SK-N-SH (cell line): ENCODE measurements at regions not wholly inside any gene's neighbourhood (a gene's known extent, or its start where the extent isn't known, plus 50 kb on each side); places are given as distances from the start of the nearest gene placed in this dataset.
"Not testable (repeated sequence)": the region's sequence is repeated elsewhere in the genome, so short reads cannot be mapped to it uniquely, and the experiment has no call there.

Experiments used
- RXRA ChIP-seq: IDR thresholded peaks from 2 replicates; pipeline ENCODE4 v1.4.0; 2012; ENCODE audit warnings: low read depth, mild to moderate bottlenecking, borderline replicate concordance
- TF ChIP-seq, protein P1 (sequence below): fragments of 200-600 bp; sonication (generic); IDR thresholded peaks from 2 replicates; pipeline ENCODE4 v1.6.1; 2017; ENCODE audit warnings: antibody characterized with exemption, mild to moderate bottlenecking, moderate library complexity
- TF ChIP-seq, protein P2 (sequence below): IDR thresholded peaks from 2 replicates; pipeline ENCODE4 v1.6.1; 2012; ENCODE audit warnings: mild to moderate bottlenecking, low read depth, low read length, moderate library complexity

DNA sequence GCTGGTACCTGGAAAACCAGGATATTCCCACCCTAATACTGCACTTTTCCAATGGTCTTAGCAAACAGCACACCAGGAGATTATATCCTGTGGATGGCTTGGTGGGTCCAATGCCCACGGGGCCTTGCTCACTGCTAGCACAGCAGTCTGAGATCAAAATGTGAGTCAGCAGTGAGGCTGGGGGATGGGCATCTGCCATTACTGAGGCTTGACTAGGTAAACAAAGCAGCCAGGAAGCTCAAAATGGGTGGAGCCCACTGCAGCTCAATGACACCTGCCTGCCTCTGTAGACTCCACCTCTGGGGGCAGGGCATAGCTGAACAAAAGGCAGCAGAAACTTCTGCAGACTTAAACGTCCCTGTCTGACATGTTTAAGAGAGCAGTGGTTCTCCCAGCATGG is 285.9 kb upstream of the TRPM3 start:
- not testable (repeated sequence) for TF ChIP-seq RXRA
- TF ChIP-seq, protein P1, sequence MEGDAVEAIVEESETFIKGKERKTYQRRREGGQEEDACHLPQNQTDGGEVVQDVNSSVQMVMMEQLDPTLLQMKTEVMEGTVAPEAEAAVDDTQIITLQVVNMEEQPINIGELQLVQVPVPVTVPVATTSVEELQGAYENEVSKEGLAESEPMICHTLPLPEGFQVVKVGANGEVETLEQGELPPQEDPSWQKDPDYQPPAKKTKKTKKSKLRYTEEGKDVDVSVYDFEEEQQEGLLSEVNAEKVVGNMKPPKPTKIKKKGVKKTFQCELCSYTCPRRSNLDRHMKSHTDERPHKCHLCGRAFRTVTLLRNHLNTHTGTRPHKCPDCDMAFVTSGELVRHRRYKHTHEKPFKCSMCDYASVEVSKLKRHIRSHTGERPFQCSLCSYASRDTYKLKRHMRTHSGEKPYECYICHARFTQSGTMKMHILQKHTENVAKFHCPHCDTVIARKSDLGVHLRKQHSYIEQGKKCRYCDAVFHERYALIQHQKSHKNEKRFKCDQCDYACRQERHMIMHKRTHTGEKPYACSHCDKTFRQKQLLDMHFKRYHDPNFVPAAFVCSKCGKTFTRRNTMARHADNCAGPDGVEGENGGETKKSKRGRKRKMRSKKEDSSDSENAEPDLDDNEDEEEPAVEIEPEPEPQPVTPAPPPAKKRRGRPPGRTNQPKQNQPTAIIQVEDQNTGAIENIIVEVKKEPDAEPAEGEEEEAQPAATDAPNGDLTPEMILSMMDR, result not testable (repeated sequence)
- TF ChIP-seq, protein P2, sequence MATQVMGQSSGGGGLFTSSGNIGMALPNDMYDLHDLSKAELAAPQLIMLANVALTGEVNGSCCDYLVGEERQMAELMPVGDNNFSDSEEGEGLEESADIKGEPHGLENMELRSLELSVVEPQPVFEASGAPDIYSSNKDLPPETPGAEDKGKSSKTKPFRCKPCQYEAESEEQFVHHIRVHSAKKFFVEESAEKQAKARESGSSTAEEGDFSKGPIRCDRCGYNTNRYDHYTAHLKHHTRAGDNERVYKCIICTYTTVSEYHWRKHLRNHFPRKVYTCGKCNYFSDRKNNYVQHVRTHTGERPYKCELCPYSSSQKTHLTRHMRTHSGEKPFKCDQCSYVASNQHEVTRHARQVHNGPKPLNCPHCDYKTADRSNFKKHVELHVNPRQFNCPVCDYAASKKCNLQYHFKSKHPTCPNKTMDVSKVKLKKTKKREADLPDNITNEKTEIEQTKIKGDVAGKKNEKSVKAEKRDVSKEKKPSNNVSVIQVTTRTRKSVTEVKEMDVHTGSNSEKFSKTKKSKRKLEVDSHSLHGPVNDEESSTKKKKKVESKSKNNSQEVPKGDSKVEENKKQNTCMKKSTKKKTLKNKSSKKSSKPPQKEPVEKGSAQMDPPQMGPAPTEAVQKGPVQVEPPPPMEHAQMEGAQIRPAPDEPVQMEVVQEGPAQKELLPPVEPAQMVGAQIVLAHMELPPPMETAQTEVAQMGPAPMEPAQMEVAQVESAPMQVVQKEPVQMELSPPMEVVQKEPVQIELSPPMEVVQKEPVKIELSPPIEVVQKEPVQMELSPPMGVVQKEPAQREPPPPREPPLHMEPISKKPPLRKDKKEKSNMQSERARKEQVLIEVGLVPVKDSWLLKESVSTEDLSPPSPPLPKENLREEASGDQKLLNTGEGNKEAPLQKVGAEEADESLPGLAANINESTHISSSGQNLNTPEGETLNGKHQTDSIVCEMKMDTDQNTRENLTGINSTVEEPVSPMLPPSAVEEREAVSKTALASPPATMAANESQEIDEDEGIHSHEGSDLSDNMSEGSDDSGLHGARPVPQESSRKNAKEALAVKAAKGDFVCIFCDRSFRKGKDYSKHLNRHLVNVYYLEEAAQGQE, result not testable (repeated sequence)
